ENCODE measurements at regions not wholly inside any gene's neighbourhood (a gene's known extent, or its start where the extent isn't known, plus 50 kb on each side); places are given as distances from the start of the nearest gene placed in this dataset.

- TF ChIP-seq CTCF (IDR thresholded peaks at IDR 0.05) (no peak), RAD21 (IDR thresholded peaks at IDR 0.05; ENCODE audit: low read length) (no peak), MAX (IDR thresholded peaks at IDR 0.05; ENCODE audit: low read depth) (no peak), JUND (IDR thresholded peaks at IDR 0.05) (no peak), EP300 (IDR thresholded peaks at IDR 0.05; ENCODE audit: borderline replicate concordance in 1 of 2, low read depth in 1 of 2, low read length in 1 of 2) (no peak), TAF1 (IDR thresholded peaks at IDR 0.05; ENCODE audit: borderline replicate concordance, low read depth, low read length) (no peak), RCOR1 (IDR thresholded peaks at IDR 0.05; ENCODE audit: low read length) (no peak), NRF1 (IDR thresholded peaks at IDR 0.05; ENCODE audit: low read depth, low read length) (no peak), ELF1 (IDR thresholded peaks at IDR 0.05) (no peak), POLR2AphosphoS5 (IDR thresholded peaks at IDR 0.05; ENCODE audit: low read depth, low read length) (no peak)
- TF ChIP-seq, protein P1, sequence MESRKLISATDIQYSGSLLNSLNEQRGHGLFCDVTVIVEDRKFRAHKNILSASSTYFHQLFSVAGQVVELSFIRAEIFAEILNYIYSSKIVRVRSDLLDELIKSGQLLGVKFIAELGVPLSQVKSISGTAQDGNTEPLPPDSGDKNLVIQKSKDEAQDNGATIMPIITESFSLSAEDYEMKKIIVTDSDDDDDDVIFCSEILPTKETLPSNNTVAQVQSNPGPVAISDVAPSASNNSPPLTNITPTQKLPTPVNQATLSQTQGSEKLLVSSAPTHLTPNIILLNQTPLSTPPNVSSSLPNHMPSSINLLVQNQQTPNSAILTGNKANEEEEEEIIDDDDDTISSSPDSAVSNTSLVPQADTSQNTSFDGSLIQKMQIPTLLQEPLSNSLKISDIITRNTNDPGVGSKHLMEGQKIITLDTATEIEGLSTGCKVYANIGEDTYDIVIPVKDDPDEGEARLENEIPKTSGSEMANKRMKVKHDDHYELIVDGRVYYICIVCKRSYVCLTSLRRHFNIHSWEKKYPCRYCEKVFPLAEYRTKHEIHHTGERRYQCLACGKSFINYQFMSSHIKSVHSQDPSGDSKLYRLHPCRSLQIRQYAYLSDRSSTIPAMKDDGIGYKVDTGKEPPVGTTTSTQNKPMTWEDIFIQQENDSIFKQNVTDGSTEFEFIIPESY (IDR thresholded peaks at IDR 0.05; ENCODE audit: borderline replicate concordance, low read depth), result no peak
Measured at GRCh38 chr11:21636561-21636960, 556.3 kb upstream of the ANO5 start.
